NCI-H2081 treated with DMSO at 0.1 percent for 48 hours (cell line): ENCODE measurements at regions not wholly inside any gene's neighbourhood (a gene's known extent, or its start where the extent isn't known, plus 50 kb on each side); places are given as distances from the start of the nearest gene placed in this dataset.
"Not testable (repeated sequence)": the region's sequence is repeated elsewhere in the genome, so short reads cannot be mapped to it uniquely, and the experiment has no call there.

Experiments
- DNase-seq: peaks from one replicate; lab custom pipeline; 2025; lab: John Stamatoyannopoulos, UW

DNA sequence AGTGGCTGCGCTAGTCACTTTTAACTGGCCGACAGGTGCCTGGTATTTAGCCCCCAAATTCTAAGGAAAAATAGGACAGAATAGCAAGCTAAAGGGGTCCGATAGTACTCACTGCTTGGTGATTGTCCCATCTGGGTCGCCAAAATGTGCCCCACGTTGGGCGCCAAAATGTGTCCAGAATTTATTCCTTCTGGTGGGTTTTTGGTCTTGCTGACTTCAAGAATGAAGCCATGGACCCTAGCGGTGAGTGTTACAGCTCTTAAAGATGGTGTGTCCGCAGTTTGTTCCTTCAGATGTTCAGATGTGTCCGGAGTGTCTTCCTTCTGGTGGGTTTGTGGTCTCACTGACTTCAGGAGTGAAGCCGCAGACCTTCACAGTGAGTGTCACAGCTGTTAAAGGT lies 144.8 kb upstream of the XIRP2 start:
- not testable (repeated sequence) for DNase-seq

- no peak for DNase-seq
These were observed 161.2 kb upstream of the XIRP2 start for GRCh38 chr2:166727095-166727494.

DNA sequence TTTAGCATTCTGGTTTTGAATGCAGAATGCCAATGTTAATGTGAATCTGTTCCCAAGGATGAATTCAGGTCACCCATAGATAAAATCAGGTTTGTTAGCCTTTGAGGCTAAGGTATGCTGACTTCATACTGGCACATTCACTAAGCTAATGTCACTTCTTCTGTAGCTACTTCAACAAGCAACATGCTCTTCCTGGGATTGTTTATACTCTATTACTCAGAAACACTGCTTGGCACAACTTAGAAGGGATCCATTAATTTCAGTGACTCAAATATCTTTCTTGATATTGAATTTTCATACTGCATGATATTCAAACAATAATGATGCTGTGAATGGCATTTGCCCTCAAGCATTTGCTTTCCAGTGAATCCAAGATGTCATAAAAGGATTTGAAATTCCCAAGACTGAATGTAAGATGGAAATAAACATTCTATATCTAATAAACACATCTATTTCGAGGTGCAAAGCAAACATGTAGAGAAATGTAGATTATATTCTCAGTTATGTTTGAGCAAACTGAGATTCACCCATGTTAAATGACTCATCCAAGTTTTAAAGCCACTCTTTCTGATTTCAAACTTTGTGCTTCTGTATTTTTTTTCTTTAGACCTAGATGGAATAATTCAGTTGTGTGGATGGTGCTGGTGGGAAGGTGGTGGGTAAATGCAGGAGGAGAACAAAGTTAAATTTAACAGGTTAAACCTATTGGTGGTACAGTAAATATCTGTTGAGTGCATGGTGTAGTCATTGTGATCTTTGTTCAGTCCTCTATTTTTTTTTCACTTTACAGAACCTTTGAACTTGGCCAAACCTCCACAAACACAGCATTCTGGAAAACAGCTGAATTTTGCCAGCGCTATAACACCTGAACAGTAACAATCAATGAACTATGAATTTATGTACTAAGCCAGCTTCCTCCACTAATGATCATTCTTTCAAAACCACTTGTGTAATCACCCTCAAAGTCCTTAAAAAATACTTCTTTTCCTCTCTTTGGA lies 162.1 kb upstream of the XIRP2 start:
- DNase-seq: no peak

DNA sequence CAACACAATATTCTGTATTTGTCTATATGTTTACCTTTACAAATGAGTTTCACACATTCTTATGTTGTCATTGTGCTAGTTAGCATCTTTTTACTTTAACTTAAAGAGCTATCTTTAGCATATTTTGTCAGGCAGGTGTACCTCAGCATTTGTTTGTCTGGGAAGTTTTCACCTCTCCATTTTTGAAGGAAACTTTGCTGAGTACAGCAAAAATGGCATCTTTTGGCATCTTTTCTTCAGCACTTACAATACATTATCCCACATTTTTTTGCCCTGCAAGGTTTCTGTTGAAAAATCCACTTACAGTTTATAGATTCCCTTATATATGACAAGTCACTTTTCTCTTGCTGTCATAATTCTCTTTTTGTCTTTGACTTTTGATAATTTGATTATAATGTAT lies 171.3 kb upstream of the XIRP2 start:
- no peak for DNase-seq

- peak; percentile 17 for DNase-seq
These were observed 188.2 kb upstream of the XIRP2 start for GRCh38 chr2:166700079-166700478.

DNA sequence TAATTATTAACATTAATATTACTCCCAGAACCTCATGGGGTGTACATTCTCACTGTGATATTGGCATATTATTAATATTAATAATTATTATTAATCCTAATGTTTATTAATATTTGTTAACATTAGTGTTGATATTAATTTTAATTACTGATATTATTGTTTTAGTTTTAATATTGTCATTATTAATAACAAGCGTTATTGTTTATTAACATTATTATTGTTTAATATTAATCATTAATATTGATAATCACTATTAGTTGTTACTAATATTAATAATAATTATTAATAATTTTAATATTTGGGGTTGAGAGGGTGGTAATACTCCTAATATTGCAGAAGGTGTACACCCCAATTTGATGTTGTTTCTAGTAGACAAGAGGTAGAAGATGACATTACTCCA lies 193.1 kb upstream of the XIRP2 start:
- no peak for DNase-seq

DNA sequence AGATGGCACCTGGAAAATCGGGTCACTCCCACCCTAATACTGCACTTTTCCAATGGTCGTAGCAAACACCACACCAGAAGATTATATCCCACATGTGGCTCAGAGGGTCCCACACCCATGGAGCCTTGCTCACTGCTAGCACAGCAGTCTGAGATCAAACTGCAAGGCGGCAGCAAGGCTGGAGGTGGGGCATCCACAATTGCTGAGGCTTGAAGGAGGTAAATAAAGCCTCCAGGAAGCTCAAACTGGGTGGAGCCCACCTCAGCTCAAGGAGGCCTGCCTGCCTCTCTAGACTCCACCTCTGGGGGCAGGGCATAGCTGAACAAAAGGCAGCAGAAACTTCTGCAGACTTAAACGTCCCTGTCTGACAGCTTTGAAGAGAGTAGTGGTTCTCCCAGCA lies 192.0 kb upstream of the SCN7A start:
- not testable (repeated sequence) for DNase-seq

GRCh38 chr2:166677996-166678395 lies 183.9 kb upstream of the SCN7A start:
- no peak for DNase-seq

GRCh38 chr2:166676716-166677115 lies 182.7 kb upstream of the SCN7A start:
- DNase-seq: no peak

- no peak for DNase-seq
These were observed 181.5 kb upstream of the SCN7A start for GRCh38 chr2:166675553-166675952.

- no peak for DNase-seq
These were observed 179.9 kb upstream of the SCN7A start for GRCh38 chr2:166673986-166674385.

- DNase-seq: no peak
These were observed 177.8 kb upstream of the SCN7A start for GRCh38 chr2:166671801-166672200.

GRCh38 chr2:166671235-166671634 lies 177.2 kb upstream of the SCN7A start:
- DNase-seq: no peak

GRCh38 chr2:166665991-166666940 lies 172.2 kb upstream of the SCN7A start:
- no peak for DNase-seq

DNA sequence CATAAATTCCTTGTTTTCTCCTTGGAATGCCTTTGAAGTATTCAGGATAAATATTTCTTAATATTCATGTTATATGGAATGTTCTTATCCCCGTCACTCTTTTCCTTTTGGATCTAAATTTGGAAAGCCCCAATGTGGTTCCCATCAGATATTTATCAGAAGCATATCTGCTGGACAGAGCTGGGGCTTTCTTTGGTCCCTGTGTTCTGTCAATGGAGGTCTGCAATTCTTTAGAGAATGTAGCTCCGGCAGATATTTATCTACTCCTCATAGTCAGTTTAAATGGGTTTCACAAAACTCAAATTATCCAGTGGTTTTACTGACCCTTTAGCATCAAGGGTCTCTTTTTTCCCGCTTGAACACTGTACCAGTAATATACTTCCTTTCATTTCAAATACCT lies 167.8 kb upstream of the SCN7A start:
- DNase-seq: no peak

- DNase-seq: no peak
These were observed 167.3 kb upstream of the SCN7A start for GRCh38 chr2:166661391-166661790.

DNA sequence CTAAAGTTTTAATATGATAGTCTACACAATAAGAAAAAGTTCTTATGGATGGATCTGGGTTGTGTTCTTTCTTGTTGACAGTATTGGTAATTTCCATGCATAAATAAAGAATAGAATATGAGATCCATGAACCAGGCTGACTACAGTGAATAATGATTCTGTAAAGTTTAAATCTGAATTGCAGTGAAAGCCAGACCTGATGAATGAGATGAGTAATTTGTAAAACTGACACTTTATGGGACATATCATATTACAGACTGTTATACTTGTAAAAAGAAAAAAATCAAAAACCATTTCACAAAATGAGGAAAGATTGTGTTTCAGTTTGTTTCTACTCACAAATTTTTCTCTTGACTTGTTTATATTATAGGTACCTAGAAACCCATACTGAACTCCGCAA lies 164.9 kb upstream of the SCN7A start:
- DNase-seq: no peak

GRCh38 chr2:166653185-166653813 lies 159.2 kb upstream of the SCN7A start:
- peak; percentile 87 for DNase-seq

- no peak for DNase-seq
These were observed 157.9 kb upstream of the SCN7A start for GRCh38 chr2:166651991-166652390.

- DNase-seq: no peak
These were observed 157.1 kb upstream of the SCN7A start for GRCh38 chr2:166651080-166651675.

DNA sequence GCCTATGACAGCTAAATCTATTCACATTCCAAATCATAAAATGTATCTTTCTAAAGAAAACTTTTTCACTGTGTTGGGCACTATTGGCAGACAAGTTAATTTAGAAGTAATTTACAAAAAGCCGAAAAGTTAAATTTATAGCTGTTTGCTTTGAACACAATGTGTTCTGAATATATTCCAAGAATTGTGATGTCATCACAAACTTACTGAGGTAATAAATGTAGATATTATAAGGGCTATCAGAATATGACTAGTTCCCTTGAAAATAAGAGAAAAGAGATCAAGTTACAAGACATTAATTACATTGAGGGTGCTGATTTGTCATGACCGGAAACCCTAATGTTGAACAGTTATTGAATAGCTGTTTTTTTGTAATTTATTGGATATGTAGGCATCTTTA lies 153.9 kb upstream of the SCN7A start:
- no peak for DNase-seq

DNA sequence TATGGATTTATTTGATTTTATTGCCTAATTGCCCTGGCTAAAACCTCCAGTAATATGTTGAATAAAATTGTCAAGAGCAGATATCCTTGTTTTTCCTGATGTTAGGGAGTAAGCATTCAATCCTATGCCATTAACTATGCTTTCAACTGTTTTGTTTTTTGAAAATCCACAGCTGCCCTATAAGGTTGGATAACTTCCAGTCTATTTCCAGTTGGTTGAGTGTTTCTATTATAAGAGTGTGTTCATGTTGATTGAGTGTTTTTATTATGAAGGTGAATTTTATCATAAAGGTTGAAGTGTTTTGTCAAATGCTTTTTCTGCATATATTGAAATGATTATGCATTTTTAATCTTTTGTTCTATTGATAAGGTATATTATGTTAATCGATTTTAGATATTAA lies 149.9 kb upstream of the SCN7A start:
- DNase-seq: no peak
